GM12875 (cell line): ENCODE measurements at regions not wholly inside any gene's neighbourhood (a gene's known extent, or its start where the extent isn't known, plus 50 kb on each side); places are given as distances from the start of the nearest gene placed in this dataset.

ENCODE experiments used
- H3K4me3 ChIP-seq: one replicate; pipeline ENCODE4 v1.5.1; 2011; ENCODE audit warnings: low read depth, low read length, control low read depth
- TF ChIP-seq, protein P1 (sequence below): IDR thresholded peaks from 2 replicates; pipeline ENCODE4 v1.5.1; 2011; ENCODE audit warnings: low read depth, mild to moderate bottlenecking, control low read depth, inconsistent platforms, low read length, moderate library complexity, borderline replicate concordance; ENCODE audit not compliant: insufficient read depth

- H3K4me3 ChIP-seq = peak overlapping the region; percentile 24
- TF ChIP-seq, protein P1, sequence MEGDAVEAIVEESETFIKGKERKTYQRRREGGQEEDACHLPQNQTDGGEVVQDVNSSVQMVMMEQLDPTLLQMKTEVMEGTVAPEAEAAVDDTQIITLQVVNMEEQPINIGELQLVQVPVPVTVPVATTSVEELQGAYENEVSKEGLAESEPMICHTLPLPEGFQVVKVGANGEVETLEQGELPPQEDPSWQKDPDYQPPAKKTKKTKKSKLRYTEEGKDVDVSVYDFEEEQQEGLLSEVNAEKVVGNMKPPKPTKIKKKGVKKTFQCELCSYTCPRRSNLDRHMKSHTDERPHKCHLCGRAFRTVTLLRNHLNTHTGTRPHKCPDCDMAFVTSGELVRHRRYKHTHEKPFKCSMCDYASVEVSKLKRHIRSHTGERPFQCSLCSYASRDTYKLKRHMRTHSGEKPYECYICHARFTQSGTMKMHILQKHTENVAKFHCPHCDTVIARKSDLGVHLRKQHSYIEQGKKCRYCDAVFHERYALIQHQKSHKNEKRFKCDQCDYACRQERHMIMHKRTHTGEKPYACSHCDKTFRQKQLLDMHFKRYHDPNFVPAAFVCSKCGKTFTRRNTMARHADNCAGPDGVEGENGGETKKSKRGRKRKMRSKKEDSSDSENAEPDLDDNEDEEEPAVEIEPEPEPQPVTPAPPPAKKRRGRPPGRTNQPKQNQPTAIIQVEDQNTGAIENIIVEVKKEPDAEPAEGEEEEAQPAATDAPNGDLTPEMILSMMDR = no peak
These were observed 118.7 kb upstream of the MDM1 start for GRCh38 chr12:68450947-68451260.

DNA sequence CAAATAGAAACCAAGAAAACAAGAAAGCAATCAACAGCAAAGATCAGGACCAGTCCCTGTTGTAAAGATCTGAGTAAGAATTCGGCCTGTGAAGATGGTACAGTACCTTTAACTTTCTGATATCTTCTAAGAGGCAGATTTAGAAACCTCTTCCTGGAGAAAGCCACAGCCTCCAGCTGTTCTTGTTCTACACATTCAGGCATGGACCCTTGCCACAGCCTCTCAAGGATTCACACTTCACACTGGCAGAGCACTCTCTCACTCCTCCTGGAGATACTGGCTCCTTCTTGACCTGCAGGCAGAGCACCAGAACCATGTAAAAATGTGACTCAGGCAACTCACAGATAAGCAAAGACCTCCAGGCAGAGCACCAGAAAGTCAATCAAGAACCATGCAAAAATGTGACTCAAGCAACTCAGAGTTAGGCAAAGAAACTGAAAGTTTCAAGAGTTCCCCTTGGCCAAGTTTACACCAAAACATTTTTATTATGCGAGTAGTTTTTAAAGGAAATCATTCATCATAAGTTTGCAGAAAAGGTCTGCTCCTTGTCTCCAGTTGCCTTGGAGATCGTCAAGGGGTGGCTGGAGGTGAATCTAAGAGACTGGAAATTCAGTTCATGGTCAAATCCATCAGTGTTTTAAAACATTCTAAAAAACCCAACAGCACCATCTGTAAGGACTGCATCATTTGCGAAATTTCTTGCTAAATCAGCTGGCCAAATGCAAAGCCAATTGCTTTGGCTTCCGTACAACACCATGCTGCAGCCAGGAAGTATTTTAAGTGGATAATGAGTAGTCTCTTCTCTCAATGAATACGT is 119.3 kb upstream of the MDM1 start:
- TF ChIP-seq, protein P1 = no peak
- H3K4me3 ChIP-seq = peak overlapping the region; percentile 24

DNA sequence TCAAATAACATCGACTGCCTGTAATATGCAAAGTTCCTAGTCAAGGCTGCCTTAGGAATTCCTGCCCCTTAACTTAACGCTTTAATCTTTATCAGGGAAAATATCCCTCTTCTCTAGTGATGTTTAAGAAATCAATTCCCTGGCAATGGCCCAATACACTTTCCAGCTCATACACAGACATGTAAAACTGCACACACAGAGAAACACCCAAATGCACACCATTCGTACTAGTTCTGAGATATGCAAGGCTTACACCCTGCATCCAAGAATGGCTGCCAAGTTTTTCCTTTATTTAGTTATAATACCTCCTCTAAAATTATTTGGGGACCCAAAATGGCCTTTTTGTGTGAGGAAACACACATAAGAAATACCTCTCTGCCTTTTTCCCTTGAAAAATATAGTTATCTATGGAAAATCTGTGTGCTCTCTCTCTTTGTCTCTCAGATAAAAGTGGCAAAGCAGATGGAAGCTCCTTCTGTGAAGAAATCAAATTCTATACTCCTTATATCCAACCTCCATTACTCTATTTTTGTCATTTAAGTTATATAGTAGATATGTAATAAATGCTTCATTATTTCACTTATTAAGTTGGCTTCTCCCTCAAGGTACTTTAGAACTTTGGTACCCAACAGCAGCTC is 120.0 kb upstream of the MDM1 start:
- TF ChIP-seq, protein P1 = no peak
- no peak overlapping the region for H3K4me3 ChIP-seq

DNA sequence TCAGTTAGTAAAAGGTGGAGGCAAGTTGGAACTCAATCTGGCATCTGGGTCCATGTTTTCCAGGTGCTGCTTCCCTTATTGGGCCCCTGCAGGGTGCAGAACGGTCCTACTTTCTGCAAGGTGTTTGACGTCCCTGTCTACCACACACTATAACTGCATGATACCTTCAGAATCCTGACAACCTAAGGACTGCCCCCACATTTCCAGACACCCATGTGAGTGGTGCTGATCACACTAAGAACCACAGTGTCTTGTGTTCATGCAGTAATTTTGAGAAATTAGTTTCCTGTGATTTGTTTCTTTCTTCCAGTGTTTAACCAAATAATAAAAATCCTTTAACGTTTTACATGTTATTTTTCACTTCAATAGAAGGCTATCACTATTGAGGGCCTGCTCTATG is 121.1 kb upstream of the MDM1 start:
- no peak overlapping the region for H3K4me3 ChIP-seq
- TF ChIP-seq, protein P1 = no peak

GRCh38 chr12:68453876-68454275 is 121.7 kb upstream of the MDM1 start:
- no peak overlapping the region for H3K4me3 ChIP-seq
- TF ChIP-seq, protein P1 = no peak

DNA sequence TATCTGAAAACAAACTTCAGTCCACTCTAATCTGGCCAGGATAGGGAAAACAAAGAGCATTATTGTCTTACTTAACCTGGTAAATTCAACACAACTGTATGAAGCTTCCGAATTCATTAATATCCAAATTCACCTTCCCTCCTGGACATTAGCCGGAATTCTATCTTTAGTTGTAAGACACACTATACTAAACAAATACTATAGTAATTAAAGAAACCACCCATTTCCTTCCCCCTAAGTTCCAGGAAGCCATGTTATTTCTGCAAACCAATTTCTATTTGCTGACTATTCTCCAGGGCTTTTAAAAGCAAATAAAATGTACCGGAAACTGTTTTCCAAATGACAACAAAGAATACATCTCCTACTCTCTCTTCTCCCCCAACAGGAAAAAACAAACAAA is 122.7 kb upstream of the MDM1 start:
- no peak overlapping the region for H3K4me3 ChIP-seq

More for the DNA sequence above, 122.7 kb upstream of the MDM1 start:
- TF ChIP-seq, protein P1 = no peak
